ENCODE measurements at regions not wholly inside any gene's neighbourhood (a gene's known extent, or its start where the extent isn't known, plus 50 kb on each side); places are given as distances from the start of the nearest gene placed in this dataset.

- TF ChIP-seq ASH2L (IDR thresholded peaks at IDR 0.05; ENCODE audit: low read length) (no peak), BCL11A (IDR thresholded peaks at IDR 0.05; ENCODE audit: low read depth in 2 of 2, low read length in 2 of 2) (no peak)
Measured at GRCh38 chr10:43906490-43906889, 257.8 kb upstream of the ZNF32 start (continued).

Data from H1 (cell line).